WTC11 (cell line): ENCODE measurements at regions not wholly inside any gene's neighbourhood (a gene's known extent, or its start where the extent isn't known, plus 50 kb on each side); places are given as distances from the start of the nearest gene placed in this dataset.

ENCODE experiments used
- CTCF ChIP-seq: fragments of 200-600 bp; IDR thresholded peaks from 2 replicates; pipeline ENCODE4 v1.8.0; 2022; ENCODE audit warnings: antibody characterized with exemption
- ELF4 ChIP-seq: sonication (generic); formaldehyde crosslinking; IDR thresholded peaks from 2 replicates; pipeline ENCODE4 v1.8.1; 2022; ENCODE audit warnings: low read depth, mild to moderate bottlenecking, moderate library complexity, missing genetic modification reagents
- FOXJ3 ChIP-seq: sonication (generic); formaldehyde crosslinking; IDR thresholded peaks from 2 replicates; pipeline ENCODE4 v1.9.0; 2021; ENCODE audit warnings: missing genetic modification reagents, mild to moderate bottlenecking, borderline replicate concordance
- JUN ChIP-seq: sonication (generic); formaldehyde crosslinking; IDR thresholded peaks from 2 replicates; pipeline ENCODE4 v1.8.0; 2023; ENCODE audit warnings: mild to moderate bottlenecking, missing genetic modification reagents
- ZBTB21 ChIP-seq: sonication (generic); formaldehyde crosslinking; IDR thresholded peaks from 2 replicates; pipeline ENCODE4 v1.8.1; 2023; ENCODE audit warnings: mild to moderate bottlenecking, missing genetic modification reagents, borderline replicate concordance
- ZNF263 ChIP-seq: sonication (generic); formaldehyde crosslinking; IDR thresholded peaks from 2 replicates; pipeline ENCODE4 v1.8.1; 2022; ENCODE audit warnings: low read depth, mild to moderate bottlenecking, moderate library complexity, missing genetic modification reagents
- ZNF423 ChIP-seq: fragments of 250-450 bp; sonication (Bioruptor Pico); IDR thresholded peaks from 2 replicates; pipeline ENCODE4 v2.1.2; 2022; ENCODE audit warnings: mild to moderate bottlenecking, moderate library complexity

- no peak for TF ChIP-seq ELF4 (CRISPR knock-in tag)
- TF ChIP-seq CTCF = no peak
- no peak for TF ChIP-seq JUN (CRISPR knock-in tag)
- no peak for TF ChIP-seq ZBTB21 (CRISPR knock-in tag)
- TF ChIP-seq FOXJ3 (CRISPR knock-in tag) = no peak
- TF ChIP-seq ZNF423 = no peak
- TF ChIP-seq ZNF263 (CRISPR knock-in tag) = no peak
These were observed 270.4 kb downstream of the ENC1 start for GRCh38 chr5:74370168-74370567.
